Spinal cord (tissue), 9 donors: ENCODE measurements at regions not wholly inside any gene's neighbourhood (a gene's known extent, or its start where the extent isn't known, plus 50 kb on each side); places are given as distances from the start of the nearest gene placed in this dataset.

Source experiments
- DNase-seq, 6 donors: peaks; one replicate each; pipeline versions ENCODE4 v3.0.0 to v3.0.0-alpha.2; 2013 to 2015; ENCODE audit warnings: low spot score in 6 of 6, low read depth in 4 of 6
- H3K27ac ChIP-seq: one replicate; pipeline ENCODE4 v1.5.1; 2013; ENCODE audit warnings: low read depth, low read length, control low read depth
- H3K27me3 ChIP-seq: one replicate; pipeline ENCODE4 v1.6.1; 2013; ENCODE audit warnings: low read length; ENCODE audit not compliant: control insufficient read depth, insufficient read depth
- H3K36me3 ChIP-seq: one replicate; pipeline ENCODE4 v1.6.1; 2013; ENCODE audit warnings: low read length; ENCODE audit not compliant: control insufficient read depth, insufficient read depth
- H3K4me1 ChIP-seq: one replicate; pipeline ENCODE4 v1.6.1; 2013; ENCODE audit warnings: low read length; ENCODE audit not compliant: control insufficient read depth, insufficient read depth
- H3K4me3 ChIP-seq: one replicate; pipeline ENCODE4 v1.5.1; 2013; ENCODE audit warnings: low read depth, low read length, control low read depth
- H3K9me3 ChIP-seq: one replicate; pipeline ENCODE4 v1.6.1; 2013; ENCODE audit warnings: low read length; ENCODE audit not compliant: control insufficient read depth, insufficient read depth
- WGBS: methylation state at CpG from one replicate; pipeline ENCODE4 v1.1.5; 2013; ENCODE audit warnings: missing lambda C conversion rate; ENCODE audit not compliant: insufficient coverage; 5-methylcytosine and 5-hydroxymethylcytosine counted together
- donor health status: healthy.

GRCh38 chr6:44539701-44540355 is 152.3 kb downstream of the CDC5L start:
- Histone ChIP-seq H3K27me3 (no peaks in the 10 kb centered on the region), H3K4me1 (peaks cover 13% of the 10 kb centered on the region), H3K36me3 (no peaks in the 10 kb centered on the region), H3K9me3 (no peaks in the 10 kb centered on the region), H3K4me3 (no peak overlapping the region), H3K27ac (no peak overlapping the region)
- no peak for DNase-seq
- 94% methylated on average over 2 of the region's 3 CpGs for WGBS

GRCh38 chr6:44540881-44541280 is 153.4 kb downstream of the CDC5L start:
- no peak for DNase-seq

GRCh38 chr6:44542401-44543116 is 155.1 kb downstream of the CDC5L start:
- Histone ChIP-seq H3K4me3 (no peak overlapping the region), H3K27ac (no peak overlapping the region), H3K4me1 (peaks cover 13% of the 10 kb centered on the region), H3K36me3 (no peaks in the 10 kb centered on the region), H3K27me3 (no peaks in the 10 kb centered on the region), H3K9me3 (no peaks in the 10 kb centered on the region)
- peak in 3 of 6 donors; percentile 14 to 80 (median 22) for DNase-seq
- 30% methylated on average over 16 of the region's 21 CpGs for WGBS

More at GRCh38 chr6:44540881-44541280, 153.4 kb downstream of the CDC5L start:
- no peak overlapping the region for H3K27ac ChIP-seq
- H3K4me3 ChIP-seq = no peak overlapping the region
- H3K36me3 ChIP-seq = no peaks in the 10 kb centered on the region
- peaks cover 13% of the 10 kb centered on the region for H3K4me1 ChIP-seq
- WGBS = 100% methylated on average over 3 of the region's 4 CpGs
- no peaks in the 10 kb centered on the region for H3K27me3 ChIP-seq
- no peaks in the 10 kb centered on the region for H3K9me3 ChIP-seq

GRCh38 chr6:44543664-44544063 is 156.2 kb downstream of the CDC5L start:
- Histone ChIP-seq H3K36me3 (no peaks in the 10 kb centered on the region), H3K27me3 (no peaks in the 10 kb centered on the region), H3K9me3 (no peaks in the 10 kb centered on the region), H3K27ac (no peak overlapping the region), H3K4me3 (no peak overlapping the region), H3K4me1 (peaks cover 13% of the 10 kb centered on the region)
- 100% methylated on average over 1 of the region's 3 CpGs for WGBS
- DNase-seq = no peak

- H3K9me3 ChIP-seq = no peaks in the 10 kb centered on the region
- WGBS = 69% methylated on average over 1 of the region's 1 CpG
- no peak for DNase-seq
- H3K4me1 ChIP-seq = peaks cover 13% of the 10 kb centered on the region
- no peaks in the 10 kb centered on the region for H3K27me3 ChIP-seq
- no peaks in the 10 kb centered on the region for H3K36me3 ChIP-seq
- no peak overlapping the region for H3K27ac ChIP-seq
- no peak overlapping the region for H3K4me3 ChIP-seq
These were observed 157.7 kb downstream of the CDC5L start for GRCh38 chr6:44545224-44545623.

GRCh38 chr6:44548319-44548718 is 160.8 kb downstream of the CDC5L start:
- no peaks in the 10 kb centered on the region for H3K9me3 ChIP-seq
- H3K36me3 ChIP-seq = no peaks in the 10 kb centered on the region
- H3K27me3 ChIP-seq = no peaks in the 10 kb centered on the region
- no peak overlapping the region for H3K27ac ChIP-seq
- 73% methylated on average over 2 of the region's 4 CpGs for WGBS
- DNase-seq = no peak
- H3K4me1 ChIP-seq = peaks cover under 1% of the 10 kb centered on the region
- no peak overlapping the region for H3K4me3 ChIP-seq

- Histone ChIP-seq H3K9me3 (no peaks in the 10 kb centered on the region), H3K27me3 (no peaks in the 10 kb centered on the region), H3K36me3 (no peaks in the 10 kb centered on the region), H3K27ac (no peak overlapping the region), H3K4me3 (no peak overlapping the region), H3K4me1 (peaks cover 4% of the 10 kb centered on the region)
- DNase-seq = no peak
- WGBS = 100% methylated on average over 3 of the region's 3 CpGs
These were observed 162.0 kb downstream of the CDC5L start for GRCh38 chr6:44549516-44549915.

- WGBS = 100% methylated on average over 3 of the region's 4 CpGs
- DNase-seq = no peak
- no peak overlapping the region for H3K27ac ChIP-seq
These were observed 166.7 kb downstream of the CDC5L start for GRCh38 chr6:44554194-44554593.

GRCh38 chr6:44554861-44555260 is 167.4 kb downstream of the CDC5L start:
- Histone ChIP-seq H3K9me3 (no peaks in the 10 kb centered on the region), H3K4me1 (peaks cover 28% of the 10 kb centered on the region), H3K36me3 (no peaks in the 10 kb centered on the region), H3K4me3 (no peak overlapping the region), H3K27ac (no peak overlapping the region), H3K27me3 (peaks cover 11% of the 10 kb centered on the region)
- 58% methylated on average over 5 of the region's 7 CpGs for WGBS
- DNase-seq = peak in 1 of 6 donors; percentile 45

More at GRCh38 chr6:44554194-44554593, 166.7 kb downstream of the CDC5L start:
- H3K4me1 ChIP-seq = peaks cover 24% of the 10 kb centered on the region
- H3K9me3 ChIP-seq = no peaks in the 10 kb centered on the region
- H3K27me3 ChIP-seq = peaks cover 6% of the 10 kb centered on the region
- no peak overlapping the region for H3K4me3 ChIP-seq
- no peaks in the 10 kb centered on the region for H3K36me3 ChIP-seq

GRCh38 chr6:44556046-44556445 is 168.5 kb downstream of the CDC5L start:
- H3K9me3 ChIP-seq = no peaks in the 10 kb centered on the region
- H3K36me3 ChIP-seq = no peaks in the 10 kb centered on the region
- peaks cover 14% of the 10 kb centered on the region for H3K27me3 ChIP-seq
- no peak for DNase-seq
- WGBS = no CpG with 5 or more reads among the region's 1 CpG
- H3K4me1 ChIP-seq = peaks cover 34% of the 10 kb centered on the region
- no peak overlapping the region for H3K27ac ChIP-seq
- no peak overlapping the region for H3K4me3 ChIP-seq
